CD14-positive monocyte (primary cell): ENCODE measurements at regions not wholly inside any gene's neighbourhood (a gene's known extent, or its start where the extent isn't known, plus 50 kb on each side); places are given as distances from the start of the nearest gene placed in this dataset.

Experiments used
- DNase-seq, 3 donors: peaks; one replicate each; pipeline ENCODE4 v3.0.0-alpha.2; 2011 to 2022
- H2AFZ ChIP-seq: 2 replicates; pipeline ENCODE4 v1.6.0; 2012; ENCODE audit warnings: mild to moderate bottlenecking, low read depth, low read length, inconsistent platforms; ENCODE audit not compliant: insufficient read depth, poor library complexity, severe bottlenecking
- H3K27ac ChIP-seq, 2 donors: 1 replicate in 1 of 2; 2 replicates in 1 of 2; pipeline ENCODE4 v1.5.1; 2012 to 2013; ENCODE audit warnings: low read length in 2 of 2, control low read depth in 1 of 2, inconsistent platforms in 1 of 2, low read depth in 1 of 2, mild to moderate bottlenecking in 1 of 2
- H3K27me3 ChIP-seq, 2 donors: one replicate each; pipeline versions ENCODE4 v1.6.0 to v1.6.1; 2011 to 2013; ENCODE audit warnings: low read length in 2 of 2; ENCODE audit not compliant: control insufficient read depth in 2 of 2, insufficient read depth in 2 of 2
- H3K36me3 ChIP-seq, 2 donors: replicated peaks in 1 of 2; 1 replicate in 1 of 2; 2 replicates in 1 of 2; pipeline versions ENCODE4 v1.5.1 to v1.6.1; 2012 to 2013; ENCODE audit warnings: low read length in 2 of 2, control low read depth in 1 of 2, inconsistent platforms in 1 of 2, mild to moderate bottlenecking in 1 of 2; ENCODE audit not compliant: insufficient read depth in 2 of 2, control insufficient read depth in 1 of 2
- H3K4me1 ChIP-seq, 2 donors: 1 replicate in 1 of 2; 2 replicates in 1 of 2; pipeline versions ENCODE4 v1.5.1 to v1.6.1; 2012 to 2013; ENCODE audit warnings: low read length in 2 of 2, control low read depth in 1 of 2, inconsistent platforms in 1 of 2, mild to moderate bottlenecking in 1 of 2, moderate library complexity in 1 of 2; ENCODE audit not compliant: insufficient read depth in 2 of 2, control insufficient read depth in 1 of 2
- H3K4me2 ChIP-seq: replicated peaks from 2 replicates; pipeline ENCODE3; 2012; ENCODE audit warnings: low read length, moderate library complexity, mild to moderate bottlenecking; ENCODE audit not compliant: poor library complexity, severe bottlenecking; ENCODE audit errors: extremely low read depth
- H3K4me3 ChIP-seq, 3 experiments: fragments of 200-600 bp in 1 of 3; sonication (generic) in 1 of 3; replicated peaks in 1 of 3; 1 replicate in 2 of 3; 2 replicates in 1 of 3; pipeline ENCODE4 v1.5.1; 2011 to 2013; ENCODE audit warnings: low read length in 3 of 3, mild to moderate bottlenecking in 3 of 3, control low read depth in 2 of 3, low read depth in 2 of 3, inconsistent platforms in 1 of 3, moderate library complexity in 1 of 3
- H3K79me2 ChIP-seq: 2 replicates; pipeline ENCODE4 v1.6.0; 2012; ENCODE audit warnings: mild to moderate bottlenecking, control low read depth, inconsistent platforms, low read length, moderate library complexity; ENCODE audit not compliant: insufficient read depth
- H3K9ac ChIP-seq: 2 replicates; pipeline ENCODE4 v1.6.0; 2017; ENCODE audit warnings: low read length, mild to moderate bottlenecking; ENCODE audit not compliant: insufficient read depth, poor library complexity, severe bottlenecking
- H3K9me3 ChIP-seq, 2 donors: replicated peaks in 1 of 2; 1 replicate in 1 of 2; 2 replicates in 1 of 2; pipeline versions ENCODE4 v1.5.1 to v1.6.1; 2012 to 2013; ENCODE audit warnings: low read length in 2 of 2, control low read depth in 1 of 2; ENCODE audit not compliant: control insufficient read depth in 1 of 2, insufficient read depth in 1 of 2
- H4K20me1 ChIP-seq: 2 replicates; pipeline ENCODE4 v1.6.0; 2012; ENCODE audit warnings: mild to moderate bottlenecking, low read length, control low read depth, moderate library complexity; ENCODE audit not compliant: insufficient read depth
- H3K27ac Mint-ChIP-seq, 7 donors: one replicate each; pipeline ENCODE4 v1.8.0; 2020; ENCODE audit warnings: mild to moderate bottlenecking in 7 of 7, mixed read lengths in 7 of 7, moderate library complexity in 6 of 7, inconsistent platforms in 2 of 7
- H3K27me3 Mint-ChIP-seq, 3 donors: one replicate each; pipeline ENCODE4 v1.8.0; 2021 to 2022; ENCODE audit warnings: low read depth in 3 of 3, mild to moderate bottlenecking in 3 of 3, mixed read lengths in 3 of 3, moderate library complexity in 3 of 3, inconsistent platforms in 1 of 3
- H3K36me3 Mint-ChIP-seq, 2 donors: one replicate each; pipeline ENCODE4 v1.8.0; 2020; ENCODE audit warnings: mixed read lengths in 2 of 2, inconsistent platforms in 1 of 2, mild to moderate bottlenecking in 1 of 2
- H3K4me1 Mint-ChIP-seq: one replicate; pipeline ENCODE4 v1.8.0; 2020; ENCODE audit warnings: mild to moderate bottlenecking, mixed read lengths
- H3K4me3 Mint-ChIP-seq, 2 donors: one replicate each; pipeline ENCODE4 v1.8.0; 2020; ENCODE audit warnings: mild to moderate bottlenecking in 2 of 2, mixed read lengths in 2 of 2, moderate library complexity in 1 of 2
- H3K9me3 Mint-ChIP-seq, 7 donors: one replicate each; pipeline ENCODE4 v1.8.0; 2020 to 2022; ENCODE audit warnings: mixed read lengths in 7 of 7, mild to moderate bottlenecking in 6 of 7, moderate library complexity in 6 of 7, inconsistent platforms in 2 of 7
- WGBS: methylation state at CpG from one replicate; pipeline ENCODE4 v1.1.5; 2013; ENCODE audit warnings: missing lambda C conversion rate; ENCODE audit not compliant: insufficient coverage; 5-methylcytosine and 5-hydroxymethylcytosine counted together
- intact Hi-C, 2 donors: fragments of 100-400 bp; cut with micrococcal nuclease; formaldehyde crosslinking; loops; one replicate each; pipeline versions ENCODE4 v1.15.0 to v1.15.1; 2023
- TF ChIP-seq, protein P1 (sequence below): fragments of 200-600 bp; IDR thresholded peaks from one replicate; pipeline ENCODE4 v1.8.0; 2022; ENCODE audit warnings: antibody characterized with exemption, mild to moderate bottlenecking

DNA sequence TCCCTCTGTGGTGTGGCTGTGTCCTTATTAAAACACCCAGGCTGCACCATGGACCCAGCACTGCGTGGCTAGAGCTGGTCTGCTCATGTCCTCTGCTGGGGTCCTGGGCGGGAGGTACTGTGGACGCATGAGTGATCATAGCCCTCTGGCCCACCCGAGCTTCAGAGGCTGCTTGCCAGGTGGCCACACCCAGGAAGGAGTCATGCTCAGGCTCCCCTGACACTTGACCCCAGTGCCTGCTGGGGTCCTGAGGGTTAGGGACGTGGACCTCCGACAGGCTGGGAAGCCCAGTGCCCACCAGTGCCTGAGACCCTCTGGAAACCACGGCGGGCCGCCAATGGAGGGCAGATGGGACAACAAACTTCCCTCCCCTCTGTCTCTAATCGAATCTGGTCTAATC, 66.3 kb upstream of the HS6ST1 start:
- Histone ChIP-seq H4K20me1 (no peaks in the 10 kb centered on the region), H3K27ac (no peak overlapping the region), H3K4me3 (no peak overlapping the region), H3K79me2 (no peaks in the 10 kb centered on the region), H3K27me3 (no peaks in the 10 kb centered on the region), H2AFZ (no peak overlapping the region), H3K9ac (no peak overlapping the region), H3K4me2 (no peak overlapping the region), H3K36me3 (no peaks in the 10 kb centered on the region), H3K9me3 (no peaks in the 10 kb centered on the region), H3K4me1 (no peaks in the 10 kb centered on the region)
- Mint-ChIP-seq H3K4me1 (no peaks in the 10 kb centered on the region), H3K4me3 (no peak overlapping the region), H3K27ac (no peak overlapping the region), H3K36me3 (no peaks in the 10 kb centered on the region), H3K9me3 (peaks cover 0 to 4% (median 3%) of the 10 kb centered on the region in 7 donors), H3K27me3 (peaks cover 0 to 4% (median 3%) of the 10 kb centered on the region in 3 donors)
- intact Hi-C loops: no loop called here
- TF ChIP-seq, protein P1, sequence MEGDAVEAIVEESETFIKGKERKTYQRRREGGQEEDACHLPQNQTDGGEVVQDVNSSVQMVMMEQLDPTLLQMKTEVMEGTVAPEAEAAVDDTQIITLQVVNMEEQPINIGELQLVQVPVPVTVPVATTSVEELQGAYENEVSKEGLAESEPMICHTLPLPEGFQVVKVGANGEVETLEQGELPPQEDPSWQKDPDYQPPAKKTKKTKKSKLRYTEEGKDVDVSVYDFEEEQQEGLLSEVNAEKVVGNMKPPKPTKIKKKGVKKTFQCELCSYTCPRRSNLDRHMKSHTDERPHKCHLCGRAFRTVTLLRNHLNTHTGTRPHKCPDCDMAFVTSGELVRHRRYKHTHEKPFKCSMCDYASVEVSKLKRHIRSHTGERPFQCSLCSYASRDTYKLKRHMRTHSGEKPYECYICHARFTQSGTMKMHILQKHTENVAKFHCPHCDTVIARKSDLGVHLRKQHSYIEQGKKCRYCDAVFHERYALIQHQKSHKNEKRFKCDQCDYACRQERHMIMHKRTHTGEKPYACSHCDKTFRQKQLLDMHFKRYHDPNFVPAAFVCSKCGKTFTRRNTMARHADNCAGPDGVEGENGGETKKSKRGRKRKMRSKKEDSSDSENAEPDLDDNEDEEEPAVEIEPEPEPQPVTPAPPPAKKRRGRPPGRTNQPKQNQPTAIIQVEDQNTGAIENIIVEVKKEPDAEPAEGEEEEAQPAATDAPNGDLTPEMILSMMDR: no peak
- DNase-seq: no peak
- WGBS: 87% methylated on average over 4 of the region's 10 CpGs

DNA sequence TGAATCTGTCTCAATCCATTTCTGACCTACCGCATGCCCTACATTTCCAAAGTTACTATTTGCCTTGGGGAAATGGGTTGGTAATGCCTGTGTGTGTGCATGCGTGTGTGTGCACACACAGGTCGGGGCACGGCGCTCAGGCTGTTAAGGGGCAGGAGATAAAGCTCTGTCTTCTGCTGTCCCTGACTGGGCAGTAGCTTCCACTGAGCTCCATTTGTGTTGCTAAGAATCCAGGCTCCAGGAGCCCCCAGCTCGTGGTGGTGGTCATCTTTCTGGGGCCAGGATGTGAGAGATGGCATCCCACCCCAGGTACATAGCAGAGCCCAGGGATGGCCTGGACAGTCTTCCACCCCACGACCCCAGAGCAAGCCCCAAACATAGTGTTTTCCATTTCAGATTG, 66.7 kb upstream of the HS6ST1 start:
- H3K4me3 Mint-ChIP-seq: no peak overlapping the region
- H3K9ac ChIP-seq: no peak overlapping the region

More for the DNA sequence above, 66.7 kb upstream of the HS6ST1 start:
- no peaks in the 10 kb centered on the region for H4K20me1 ChIP-seq
- H3K27me3 ChIP-seq: no peaks in the 10 kb centered on the region
- DNase-seq: no peak
- Mint-ChIP-seq H3K27me3 (peaks cover 0 to 5% (median 4%) of the 10 kb centered on the region in 3 donors), H3K9me3 (peaks cover 0 to 4% (median 3%) of the 10 kb centered on the region in 7 donors), H3K27ac (no peak overlapping the region), H3K36me3 (no peaks in the 10 kb centered on the region), H3K4me1 (no peaks in the 10 kb centered on the region)
- H3K9me3 ChIP-seq: no peaks in the 10 kb centered on the region
- no peak overlapping the region for H3K4me3 ChIP-seq
- H3K36me3 ChIP-seq: no peaks in the 10 kb centered on the region
- H3K79me2 ChIP-seq: no peaks in the 10 kb centered on the region
- intact Hi-C loops: no loop called here
- H3K4me1 ChIP-seq: no peaks in the 10 kb centered on the region
- 96% methylated on average over 5 of the region's 7 CpGs for WGBS
- TF ChIP-seq, protein P1: no peak
- H2AFZ ChIP-seq: no peak overlapping the region
- H3K4me2 ChIP-seq: no peak overlapping the region
- H3K27ac ChIP-seq: no peak overlapping the region
